IMR-90 (cell line): ENCODE measurements at regions not wholly inside any gene's neighbourhood (a gene's known extent, or its start where the extent isn't known, plus 50 kb on each side); places are given as distances from the start of the nearest gene placed in this dataset.

Experiments
- ATAC-seq: fragments of 200-7000 bp; cut with Tn5 transposase; 2 replicates; pipeline ENCODE4 v1.9.1; 2020; ENCODE audit warnings: low read depth, mild to moderate bottlenecking, moderate library complexity
- BruUV-seq: library from RNA; stranded (reverse); fragments of 400-500 nt; replicated peaks from 2 replicates; lab custom pipeline; 2021; lab: Mats Ljungman, UMichigan
- CTCF ChIA-PET: fragments of 300-600 bp; formaldehyde crosslinking; extraction: SDS; loops from one replicate; lab custom pipeline; 2021; ENCODE audit warnings: antibody characterized with exemption; lab: Yijun Ruan, JAX
- POLR2A ChIA-PET: fragments of 300-600 bp; sonication (Branson Sonifier 250); formaldehyde crosslinking; loops from one replicate; lab custom pipeline; 2022; ENCODE audit warnings: antibody characterized with exemption; ENCODE audit not compliant: unreplicated experiment; lab: Charles Lee
- DNase-seq: peaks from one replicate; pipeline ENCODE4 v3.0.0; 2013
- H2AFZ ChIP-seq: replicated peaks from 2 replicates; pipeline ENCODE3; 2013; ENCODE audit warnings: low read length, mild to moderate bottlenecking; ENCODE audit not compliant: poor library complexity
- H2AK5ac ChIP-seq: 2 replicates; pipeline ENCODE4 v1.6.1; 2013; ENCODE audit warnings: low read depth, low read length, inconsistent platforms
- H2AK9ac ChIP-seq: replicated peaks from 2 replicates; pipeline ENCODE3; 2013; ENCODE audit warnings: mild to moderate bottlenecking, low read depth, low read length, moderate library complexity; ENCODE audit not compliant: poor library complexity
- H2BK120ac ChIP-seq: 2 replicates; pipeline ENCODE4 v1.6.1; 2013; ENCODE audit warnings: low read depth, low read length, inconsistent platforms
- H2BK15ac ChIP-seq: 3 replicates; pipeline ENCODE4 v1.6.1; 2013; ENCODE audit warnings: low read depth, low read length, inconsistent platforms
- H2BK20ac ChIP-seq: 2 replicates; pipeline ENCODE4 v1.6.1; 2013; ENCODE audit warnings: low read depth, mild to moderate bottlenecking, inconsistent platforms, low read length, moderate library complexity
- H2BK5ac ChIP-seq: 2 replicates; pipeline ENCODE4 v1.6.1; 2013; ENCODE audit warnings: mild to moderate bottlenecking, low read depth, low read length, inconsistent platforms; ENCODE audit not compliant: poor library complexity, severe bottlenecking
- H3K14ac ChIP-seq: replicated peaks from 2 replicates; pipeline ENCODE4 v1.6.1; 2013; ENCODE audit warnings: low read depth, low read length, inconsistent platforms
- H3K18ac ChIP-seq: 2 replicates; pipeline ENCODE4 v1.6.1; 2013; ENCODE audit warnings: low read depth, low read length, control low read depth
- H3K23ac ChIP-seq: 2 replicates; pipeline ENCODE4 v1.6.1; 2013; ENCODE audit warnings: low read depth, low read length, inconsistent platforms
- H3K27ac ChIP-seq: 2 replicates; pipeline ENCODE4 v1.5.1; 2013; ENCODE audit warnings: mild to moderate bottlenecking, control low read depth, low read length; ENCODE audit not compliant: insufficient read depth
- H3K27me3 ChIP-seq: 2 replicates; pipeline ENCODE4 v1.6.1; 2013; ENCODE audit warnings: low read length; ENCODE audit not compliant: control insufficient read depth, insufficient read depth
- H3K36me3 ChIP-seq: 2 replicates; pipeline ENCODE4 v1.6.1; 2013; ENCODE audit warnings: low read length, mixed read lengths; ENCODE audit not compliant: control insufficient read depth, insufficient read depth
- H3K4ac ChIP-seq: 2 replicates; pipeline ENCODE4 v1.6.1; 2013; ENCODE audit warnings: low read depth, low read length, inconsistent platforms
- H3K4me1 ChIP-seq: 2 replicates; pipeline ENCODE4 v1.6.1; 2013; ENCODE audit warnings: low read length, mixed read lengths; ENCODE audit not compliant: control insufficient read depth, insufficient read depth
- H3K4me2 ChIP-seq: 2 replicates; pipeline ENCODE4 v1.6.1; 2013; ENCODE audit warnings: low read depth, mild to moderate bottlenecking, control low read depth, low read length, moderate library complexity
- H3K4me3 ChIP-seq: 2 replicates; pipeline ENCODE4 v1.5.1; 2013; ENCODE audit warnings: low read depth, mild to moderate bottlenecking, control low read depth, low read length, moderate library complexity; ENCODE audit not compliant: insufficient read depth
- H3K56ac ChIP-seq: 2 replicates; pipeline ENCODE4 v1.6.1; 2013; ENCODE audit warnings: low read length, inconsistent platforms; ENCODE audit not compliant: insufficient read depth; ENCODE audit errors: extremely low read depth
- H3K79me1 ChIP-seq, 2 experiments: 2 replicates each; pipeline ENCODE4 v1.6.1; 2013; ENCODE audit warnings: low read length in 2 of 2, inconsistent platforms in 1 of 2, low read depth in 1 of 2
- H3K9ac ChIP-seq: 2 replicates; pipeline ENCODE4 v1.6.1; 2013; ENCODE audit warnings: low read depth, low read length, control low read depth
- H3K9me1 ChIP-seq: 2 replicates; pipeline ENCODE4 v1.6.1; 2013; ENCODE audit warnings: low read length, inconsistent platforms; ENCODE audit not compliant: insufficient read depth
- H3K9me3 ChIP-seq: 2 replicates; pipeline ENCODE4 v1.6.1; 2013; ENCODE audit warnings: low read length; ENCODE audit not compliant: control insufficient read depth, insufficient read depth
- H4K20me1 ChIP-seq: 2 replicates; pipeline ENCODE4 v1.6.1; 2013; ENCODE audit warnings: low read length, inconsistent platforms; ENCODE audit not compliant: insufficient read depth
- H4K5ac ChIP-seq: 2 replicates; pipeline ENCODE4 v1.6.1; 2013; ENCODE audit warnings: mild to moderate bottlenecking, low read depth, low read length, control low read depth
- H4K8ac ChIP-seq, 2 experiments: 2 replicates each; pipeline ENCODE4 v1.6.1; 2013; ENCODE audit warnings: low read depth in 2 of 2, low read length in 2 of 2, control low read depth in 1 of 2, inconsistent platforms in 1 of 2
- H4K91ac ChIP-seq: 2 replicates; pipeline ENCODE4 v1.6.1; 2013; ENCODE audit warnings: low read depth, low read length, inconsistent platforms; ENCODE audit not compliant: insufficient read depth
- BHLHE40 ChIP-seq: fragments of 150-350 bp; IDR thresholded peaks from 2 replicates; pipeline ENCODE4 v1.6.1; 2016; ENCODE audit warnings: mild to moderate bottlenecking, low read depth, low read length
- CEBPB ChIP-seq: IDR thresholded peaks from 2 replicates; pipeline ENCODE4 v1.6.1; 2012; ENCODE audit warnings: low read depth, low read length, improper control_type of control experiment
- CHD1 ChIP-seq: IDR thresholded peaks from 2 replicates; pipeline ENCODE4 v1.6.1; 2012; ENCODE audit warnings: low read depth, low read length, improper control_type of control experiment
- FOS ChIP-seq: fragments of 150-350 bp; IDR thresholded peaks from 2 replicates; pipeline ENCODE4 v1.6.1; 2016; ENCODE audit warnings: low read depth, low read length
- MAFK ChIP-seq: IDR thresholded peaks from 2 replicates; pipeline ENCODE4 v1.6.1; 2012; ENCODE audit warnings: low read depth, low read length, improper control_type of control experiment
- MAZ ChIP-seq: IDR thresholded peaks from 2 replicates; pipeline ENCODE4 v1.6.1; 2012; ENCODE audit warnings: low read depth, mild to moderate bottlenecking, low read length, improper control_type of control experiment, moderate library complexity, borderline replicate concordance
- MXI1 ChIP-seq: IDR thresholded peaks from 2 replicates; pipeline ENCODE4 v1.6.1; 2012; ENCODE audit warnings: low read depth, mild to moderate bottlenecking, low read length, moderate library complexity, borderline replicate concordance
- NFE2L2 ChIP-seq: fragments of 150-350 bp; IDR thresholded peaks from 2 replicates; pipeline ENCODE4 v1.6.1; 2016; ENCODE audit warnings: low read depth, mild to moderate bottlenecking, low read length
- POLR2A ChIP-seq: IDR thresholded peaks from 2 replicates; pipeline ENCODE4 v1.6.1; 2012; ENCODE audit warnings: mild to moderate bottlenecking, low read depth, low read length
- RAD21 ChIP-seq: IDR thresholded peaks from 2 replicates; pipeline ENCODE4 v1.6.1; 2012; ENCODE audit warnings: low read length, improper control_type of control experiment
- RCOR1 ChIP-seq: IDR thresholded peaks from 2 replicates; pipeline ENCODE4 v1.6.1; 2012; ENCODE audit warnings: mild to moderate bottlenecking, low read length, improper control_type of control experiment; ENCODE audit not compliant: insufficient replicate concordance
- RFX5 ChIP-seq: IDR thresholded peaks from 2 replicates; pipeline ENCODE4 v1.8.0; 2012; ENCODE audit warnings: low read depth, mild to moderate bottlenecking, low read length, moderate library complexity
- SMC3 ChIP-seq: fragments of 150-350 bp; IDR thresholded peaks from 2 replicates; pipeline ENCODE4 v1.6.1; 2016; ENCODE audit warnings: low read depth, mild to moderate bottlenecking, antibody characterized with exemption, low read length, moderate library complexity
- WGBS, 2 experiments: methylation state at CpG; one replicate each; pipeline versions ENCODE4 v1.1.5 to v1.1.7; 2013; ENCODE audit warnings: missing lambda C conversion rate in 2 of 2; ENCODE audit not compliant: insufficient read length in 1 of 2; ENCODE audit errors: extremely low coverage in 2 of 2; 5-methylcytosine and 5-hydroxymethylcytosine counted together
- dilution Hi-C: fragments of 300-500 bp; cut with HindIII; formaldehyde crosslinking; loops from one replicate; pipeline ENCODE4 v1.14.3; 2018; ENCODE audit warnings: low sequenced_read_pairs; ENCODE audit not compliant: unreplicated experiment
- in situ Hi-C: fragments of 300-500 bp; cut with MboI; formaldehyde crosslinking; loops from 3 replicates; pipeline ENCODE4 v1.14.3; 2019; ENCODE audit warnings: low sequenced_read_pairs, inconsistent platforms, mixed read lengths
- intact Hi-C: fragments of 100-400 bp; cut with micrococcal nuclease; formaldehyde crosslinking; loops from 2 replicates; pipeline ENCODE4 v1.10.0; 2022
- TF ChIP-seq, protein P1 (sequence below): fragments of 150-350 bp; IDR thresholded peaks from 2 replicates; pipeline ENCODE4 v1.6.1; 2016; ENCODE audit warnings: low read depth, mild to moderate bottlenecking, low read length, moderate library complexity, borderline replicate concordance
- TF ChIP-seq, protein P2 (sequence below): fragments of 150-350 bp; IDR thresholded peaks from 2 replicates; pipeline ENCODE4 v1.6.1; 2017; ENCODE audit warnings: mild to moderate bottlenecking, antibody characterized with exemption, low read length, low read depth
- TF ChIP-seq, protein P3 (sequence below): conservative IDR thresholded peaks from 2 replicates; pipeline ENCODE4 v1.5.1; 2012; ENCODE audit warnings: mild to moderate bottlenecking, low read depth, low read length, improper control_type of control experiment

- no CpG with 5 or more reads among the region's 3 CpGs for WGBS, 2 experiments
- no peaks in the 10 kb centered on the region for H4K20me1 ChIP-seq
- H3K9me3 ChIP-seq: no peaks in the 10 kb centered on the region
- H2AK5ac ChIP-seq: no peak overlapping the region
- H3K27me3 ChIP-seq: no peaks in the 10 kb centered on the region; the same call in 1 of the 2 replicates
- no peak overlapping the region for H4K5ac ChIP-seq
- no TSS peak for BruUV-seq
- H3K18ac ChIP-seq: no peak overlapping the region
- dilution Hi-C loops (no loop called here), in situ Hi-C loops (no loop called here), intact Hi-C loops (no loop called here)
- H3K14ac ChIP-seq: no peak overlapping the region
- H3K36me3 ChIP-seq: no peaks in the 10 kb centered on the region
- no peak overlapping the region for H2BK120ac ChIP-seq
- no peak overlapping the region for H3K4me2 ChIP-seq
- no peak overlapping the region for H3K27ac ChIP-seq
- no peaks in the 10 kb centered on the region for H3K4me1 ChIP-seq
- no peak overlapping the region for H3K56ac ChIP-seq
- ChIA-PET CTCF (interaction anchor here (0.5 kb wide), 1 partner anchor 931 kb away, joined by 3 read pairs; no protein-coding TSS in a partner anchor), POLR2A (no interaction called here)
- no peak overlapping the region for H4K8ac ChIP-seq
- H2BK15ac ChIP-seq: no peak overlapping the region
- TF ChIP-seq FOS: no peak
- no peak for TF ChIP-seq CHD1
- TF ChIP-seq RCOR1: no peak
- TF ChIP-seq MXI1: no peak
- no peak for TF ChIP-seq NFE2L2
- no peak for TF ChIP-seq RFX5
- TF ChIP-seq, protein P1, sequence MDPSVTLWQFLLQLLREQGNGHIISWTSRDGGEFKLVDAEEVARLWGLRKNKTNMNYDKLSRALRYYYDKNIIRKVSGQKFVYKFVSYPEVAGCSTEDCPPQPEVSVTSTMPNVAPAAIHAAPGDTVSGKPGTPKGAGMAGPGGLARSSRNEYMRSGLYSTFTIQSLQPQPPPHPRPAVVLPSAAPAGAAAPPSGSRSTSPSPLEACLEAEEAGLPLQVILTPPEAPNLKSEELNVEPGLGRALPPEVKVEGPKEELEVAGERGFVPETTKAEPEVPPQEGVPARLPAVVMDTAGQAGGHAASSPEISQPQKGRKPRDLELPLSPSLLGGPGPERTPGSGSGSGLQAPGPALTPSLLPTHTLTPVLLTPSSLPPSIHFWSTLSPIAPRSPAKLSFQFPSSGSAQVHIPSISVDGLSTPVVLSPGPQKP: no peak
- no peak for TF ChIP-seq POLR2A
- TF ChIP-seq, protein P2, sequence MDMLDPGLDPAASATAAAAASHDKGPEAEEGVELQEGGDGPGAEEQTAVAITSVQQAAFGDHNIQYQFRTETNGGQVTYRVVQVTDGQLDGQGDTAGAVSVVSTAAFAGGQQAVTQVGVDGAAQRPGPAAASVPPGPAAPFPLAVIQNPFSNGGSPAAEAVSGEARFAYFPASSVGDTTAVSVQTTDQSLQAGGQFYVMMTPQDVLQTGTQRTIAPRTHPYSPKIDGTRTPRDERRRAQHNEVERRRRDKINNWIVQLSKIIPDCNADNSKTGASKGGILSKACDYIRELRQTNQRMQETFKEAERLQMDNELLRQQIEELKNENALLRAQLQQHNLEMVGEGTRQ: no peak
- no peak for TF ChIP-seq MAZ
- no peak for TF ChIP-seq MAFK
- TF ChIP-seq, protein P3, sequence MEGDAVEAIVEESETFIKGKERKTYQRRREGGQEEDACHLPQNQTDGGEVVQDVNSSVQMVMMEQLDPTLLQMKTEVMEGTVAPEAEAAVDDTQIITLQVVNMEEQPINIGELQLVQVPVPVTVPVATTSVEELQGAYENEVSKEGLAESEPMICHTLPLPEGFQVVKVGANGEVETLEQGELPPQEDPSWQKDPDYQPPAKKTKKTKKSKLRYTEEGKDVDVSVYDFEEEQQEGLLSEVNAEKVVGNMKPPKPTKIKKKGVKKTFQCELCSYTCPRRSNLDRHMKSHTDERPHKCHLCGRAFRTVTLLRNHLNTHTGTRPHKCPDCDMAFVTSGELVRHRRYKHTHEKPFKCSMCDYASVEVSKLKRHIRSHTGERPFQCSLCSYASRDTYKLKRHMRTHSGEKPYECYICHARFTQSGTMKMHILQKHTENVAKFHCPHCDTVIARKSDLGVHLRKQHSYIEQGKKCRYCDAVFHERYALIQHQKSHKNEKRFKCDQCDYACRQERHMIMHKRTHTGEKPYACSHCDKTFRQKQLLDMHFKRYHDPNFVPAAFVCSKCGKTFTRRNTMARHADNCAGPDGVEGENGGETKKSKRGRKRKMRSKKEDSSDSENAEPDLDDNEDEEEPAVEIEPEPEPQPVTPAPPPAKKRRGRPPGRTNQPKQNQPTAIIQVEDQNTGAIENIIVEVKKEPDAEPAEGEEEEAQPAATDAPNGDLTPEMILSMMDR: no peak
- TF ChIP-seq BHLHE40: no peak
- TF ChIP-seq CEBPB: no peak
- no peak for TF ChIP-seq RAD21
- no peak for TF ChIP-seq SMC3
- H3K4me3 ChIP-seq: no peak overlapping the region
- ATAC-seq: no peak
- no peaks in the 10 kb centered on the region for H3K9me1 ChIP-seq
- H2BK20ac ChIP-seq: no peak overlapping the region
- no peak overlapping the region for H2AFZ ChIP-seq
- H3K9ac ChIP-seq: no peak overlapping the region
- H3K79me1 ChIP-seq: no peaks in the 10 kb centered on the region
- H3K4ac ChIP-seq: no peak overlapping the region
- H3K23ac ChIP-seq: no peak overlapping the region
- no peak overlapping the region for H4K91ac ChIP-seq
- DNase-seq: no peak
- H2AK9ac ChIP-seq: no peak overlapping the region
- H2BK5ac ChIP-seq: no peak overlapping the region
Measured at GRCh38 chrX:67289055-67289499, 254.7 kb upstream of the AR start.
